ENCODE measurements at regions not wholly inside any gene's neighbourhood (a gene's known extent, or its start where the extent isn't known, plus 50 kb on each side); places are given as distances from the start of the nearest gene placed in this dataset.

DNA sequence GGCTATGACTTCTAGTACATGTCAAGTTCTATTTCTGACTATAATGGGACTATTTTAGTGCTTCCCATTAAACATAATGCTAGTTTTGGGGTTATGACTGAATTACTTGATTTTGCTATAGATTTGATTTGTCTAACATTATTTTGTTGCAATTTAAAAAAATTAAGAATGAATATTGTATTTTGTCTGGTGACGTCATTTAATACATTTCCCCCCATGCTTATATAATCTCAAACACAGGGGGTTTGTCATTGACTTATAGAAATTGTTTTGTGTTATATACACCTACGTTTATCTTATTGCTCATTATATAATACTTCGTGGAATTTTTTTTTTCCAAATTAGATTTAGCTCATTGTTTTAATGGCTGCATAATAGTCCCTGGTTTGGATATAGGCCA, 270.3 kb upstream of the VLDLR start:
- TF ChIP-seq CREM (IDR thresholded peaks at IDR 0.05) (no peak), CREM (CRISPR knock-in tag; IDR thresholded peaks at IDR 0.05) (no peak), ZNF550 (CRISPR knock-in tag; IDR thresholded peaks at IDR 0.05; ENCODE audit: borderline replicate concordance) (no peak), ZNF841 (CRISPR knock-in tag; IDR thresholded peaks at IDR 0.05; ENCODE audit: borderline replicate concordance) (no peak), ZNF660 (CRISPR knock-in tag; IDR thresholded peaks at IDR 0.05; ENCODE audit: borderline replicate concordance, low read depth) (no peak), JUN (CRISPR knock-in tag; IDR thresholded peaks at IDR 0.05) (no peak), ATAD3A (CRISPR knock-in tag; IDR thresholded peaks at IDR 0.05) (no peak), ZNF530 (CRISPR knock-in tag; IDR thresholded peaks at IDR 0.05; ENCODE audit: low read depth) (no peak), SRSF1 (optimal IDR thresholded peaks at IDR 0.05; ENCODE audit: low read depth, low read length) (no peak), SMC3 (IDR thresholded peaks at IDR 0.05; ENCODE audit: low read length) (no peak), EP300 (IDR thresholded peaks at IDR 0.05; ENCODE audit: low read depth in 2 of 2, low read length in 2 of 2) (no peak), EP300 (CRISPR knock-in tag; IDR thresholded peaks at IDR 0.05; ENCODE audit: borderline replicate concordance) (no peak), TBP (CRISPR knock-in tag; IDR thresholded peaks at IDR 0.05) (no peak)
- TF ChIP-seq, protein P1, sequence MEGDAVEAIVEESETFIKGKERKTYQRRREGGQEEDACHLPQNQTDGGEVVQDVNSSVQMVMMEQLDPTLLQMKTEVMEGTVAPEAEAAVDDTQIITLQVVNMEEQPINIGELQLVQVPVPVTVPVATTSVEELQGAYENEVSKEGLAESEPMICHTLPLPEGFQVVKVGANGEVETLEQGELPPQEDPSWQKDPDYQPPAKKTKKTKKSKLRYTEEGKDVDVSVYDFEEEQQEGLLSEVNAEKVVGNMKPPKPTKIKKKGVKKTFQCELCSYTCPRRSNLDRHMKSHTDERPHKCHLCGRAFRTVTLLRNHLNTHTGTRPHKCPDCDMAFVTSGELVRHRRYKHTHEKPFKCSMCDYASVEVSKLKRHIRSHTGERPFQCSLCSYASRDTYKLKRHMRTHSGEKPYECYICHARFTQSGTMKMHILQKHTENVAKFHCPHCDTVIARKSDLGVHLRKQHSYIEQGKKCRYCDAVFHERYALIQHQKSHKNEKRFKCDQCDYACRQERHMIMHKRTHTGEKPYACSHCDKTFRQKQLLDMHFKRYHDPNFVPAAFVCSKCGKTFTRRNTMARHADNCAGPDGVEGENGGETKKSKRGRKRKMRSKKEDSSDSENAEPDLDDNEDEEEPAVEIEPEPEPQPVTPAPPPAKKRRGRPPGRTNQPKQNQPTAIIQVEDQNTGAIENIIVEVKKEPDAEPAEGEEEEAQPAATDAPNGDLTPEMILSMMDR (CRISPR knock-in tag; IDR thresholded peaks at IDR 0.05): no peak
- TF ChIP-seq, protein P2, sequence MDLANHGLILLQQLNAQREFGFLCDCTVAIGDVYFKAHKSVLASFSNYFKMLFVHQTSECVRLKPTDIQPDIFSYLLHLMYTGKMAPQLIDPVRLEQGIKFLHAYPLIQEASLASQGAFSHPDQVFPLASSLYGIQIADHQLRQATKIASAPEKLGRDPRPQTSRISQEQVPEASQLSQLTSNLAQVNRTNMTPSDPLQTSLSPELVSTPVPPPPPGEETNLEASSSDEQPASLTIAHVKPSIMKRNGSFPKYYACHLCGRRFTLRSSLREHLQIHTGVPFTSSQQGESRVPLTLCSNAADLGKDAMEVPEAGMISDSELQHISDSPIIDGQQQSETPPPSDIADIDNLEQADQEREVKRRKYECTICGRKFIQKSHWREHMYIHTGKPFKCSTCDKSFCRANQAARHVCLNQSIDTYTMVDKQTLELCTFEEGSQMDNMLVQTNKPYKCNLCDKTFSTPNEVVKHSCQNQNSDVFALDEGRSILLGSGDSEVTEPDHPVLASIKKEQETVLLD (CRISPR knock-in tag; IDR thresholded peaks at IDR 0.05; ENCODE audit: low read depth): no peak
- TF ChIP-seq, protein P3, sequence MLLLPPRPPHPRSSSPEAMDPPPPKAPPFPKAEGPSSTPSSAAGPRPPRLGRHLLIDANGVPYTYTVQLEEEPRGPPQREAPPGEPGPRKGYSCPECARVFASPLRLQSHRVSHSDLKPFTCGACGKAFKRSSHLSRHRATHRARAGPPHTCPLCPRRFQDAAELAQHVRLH (CRISPR knock-in tag; IDR thresholded peaks at IDR 0.05; ENCODE audit: borderline replicate concordance, low read depth): no peak

Measured in HepG2 (cell line).